ENCODE measurements at regions not wholly inside any gene's neighbourhood (a gene's known extent, or its start where the extent isn't known, plus 50 kb on each side); places are given as distances from the start of the nearest gene placed in this dataset.

- TF ChIP-seq CTCF (IDR thresholded peaks at IDR 0.05) (no peak), POLR2A (IDR thresholded peaks at IDR 0.05) (no peak), EP300 (IDR thresholded peaks at IDR 0.05) (no peak)
Measured at GRCh38 chr2:221263573-221263972, 308.5 kb downstream of the EPHA4 start.
